HepG2 (cell line): ENCODE measurements at regions not wholly inside any gene's neighbourhood (a gene's known extent, or its start where the extent isn't known, plus 50 kb on each side); places are given as distances from the start of the nearest gene placed in this dataset.

ENCODE experiments used
- ATAC-seq: fragments of 200-7000 bp; cut with Tn5 transposase; 3 replicates; pipeline ENCODE4 v1.9.1; 2020; ENCODE audit warnings: mild to moderate bottlenecking, moderate library complexity
- BruUV-seq: library from RNA; stranded (reverse); fragments of 400-500 nt; replicated peaks from 2 replicates; lab custom pipeline; 2021; lab: Mats Ljungman, UMichigan
- CTCF ChIA-PET: fragments of 300-600 bp; formaldehyde crosslinking; extraction: SDS; loops from one replicate; lab custom pipeline; 2021; ENCODE audit warnings: low total read pairs, inconsistent platforms, low intra/inter-chr PET ratio; lab: Yijun Ruan, JAX
- POLR2A ChIA-PET: fragments of 350-600 bp; sonication (Branson Sonifier 250); formaldehyde crosslinking; loops from one replicate; lab custom pipeline; 2020; ENCODE audit warnings: antibody characterized with exemption, inconsistent platforms; lab: Yijun Ruan, JAX
- DNase-seq: peaks from one replicate; pipeline ENCODE4 v3.0.0-alpha.2; 2015; ENCODE audit warnings: low spot score
- FAIRE-seq: peaks from 3 replicates; lab custom pipeline; 2011; peaks lifted over from hg19 to GRCh38; lab: Jason Lieb, UNC
- H2AFZ ChIP-seq: one replicate; pipeline ENCODE4 v1.6.1; 2011; ENCODE audit warnings: low read length, inconsistent platforms
- H3K27ac ChIP-seq: fragments of 300-600 bp; 3 replicates; pipeline ENCODE4 v1.8.0; 2011; ENCODE audit warnings: mixed run types, mild to moderate bottlenecking, mixed read lengths, low read length, inconsistent platforms; ENCODE audit not compliant: insufficient read depth; ENCODE audit errors: extremely low read length
- H3K27me3 ChIP-seq, 2 experiments: fragments of 200-600 bp in 1 of 2; 2 replicates in 1 of 2; 3 replicates in 1 of 2; pipeline versions ENCODE4 v1.6.0 to v1.8.0; 2011; ENCODE audit warnings: low read length in 2 of 2, mild to moderate bottlenecking in 2 of 2, moderate library complexity in 2 of 2, inconsistent platforms in 1 of 2; ENCODE audit not compliant: insufficient read depth in 2 of 2, control insufficient read depth in 1 of 2
- H3K36me3 ChIP-seq, 2 experiments: fragments of 200-600 bp in 1 of 2; replicated peaks in 1 of 2; 2 replicates in 1 of 2; 3 replicates in 1 of 2; pipeline versions ENCODE4 v1.5.1 to v1.8.0; 2011; ENCODE audit warnings: low read length in 2 of 2, inconsistent platforms in 1 of 2; ENCODE audit not compliant: insufficient read depth in 2 of 2, control insufficient read depth in 1 of 2
- H3K4me1 ChIP-seq: 2 replicates; pipeline ENCODE4 v1.5.1; 2012; ENCODE audit warnings: low read length, inconsistent platforms; ENCODE audit not compliant: insufficient read depth
- H3K4me2 ChIP-seq: 2 replicates; pipeline ENCODE4 v1.6.0; 2011; ENCODE audit warnings: low read depth, low read length, inconsistent platforms
- H3K4me3 ChIP-seq, 3 experiments: fragments of 200-600 bp in 1 of 3; sonication (generic), shearing (Covaris generic) in 1 of 3; replicated peaks in 1 of 3; 2 replicates each; pipeline ENCODE4 v1.5.1; 2011 to 2016; ENCODE audit warnings: low read length in 3 of 3, inconsistent platforms in 2 of 3, low read depth in 2 of 3, mild to moderate bottlenecking in 2 of 3, control low read depth in 1 of 3, mixed read lengths in 1 of 3; ENCODE audit not compliant: insufficient read depth in 1 of 3
- H3K79me2 ChIP-seq: one replicate; pipeline ENCODE4 v1.6.1; 2011; ENCODE audit warnings: low read length, inconsistent platforms; ENCODE audit not compliant: insufficient read depth
- H3K9ac ChIP-seq: 2 replicates; pipeline ENCODE4 v1.6.0; 2011; ENCODE audit warnings: mild to moderate bottlenecking, low read depth, low read length, inconsistent platforms; ENCODE audit not compliant: insufficient read depth
- H3K9me3 ChIP-seq: 2 replicates; pipeline ENCODE4 v1.5.1; 2012; ENCODE audit warnings: mild to moderate bottlenecking, low read length
- H4K20me1 ChIP-seq: 2 replicates; pipeline ENCODE4 v1.6.0; 2011; ENCODE audit warnings: inconsistent platforms, mild to moderate bottlenecking, low read length, moderate library complexity; ENCODE audit not compliant: insufficient read depth
- CBX2 ChIP-seq, 2 experiments: fragments of 200-600 bp in 1 of 2; sonication (generic); formaldehyde crosslinking in 1 of 2; IDR thresholded peaks; 2 replicates each; pipeline versions ENCODE4 v1.7.0 to v1.8.1; 2018 to 2022; ENCODE audit warnings: low read depth in 2 of 2, low read length in 1 of 2, mild to moderate bottlenecking in 1 of 2, missing genetic modification reagents in 1 of 2
- DDIT3 ChIP-seq: sonication (generic); formaldehyde crosslinking; IDR thresholded peaks from 2 replicates; pipeline ENCODE4 v1.4.0; 2020; ENCODE audit warnings: mild to moderate bottlenecking, missing genetic modification reagents
- HNRNPH1 ChIP-seq: fragments of 200-400 bp; formaldehyde crosslinking; optimal IDR thresholded peaks from 2 replicates; pipeline ENCODE3; 2017; ENCODE audit warnings: mild to moderate bottlenecking, low read depth, low read length
- HNRNPK ChIP-seq: fragments of 200-400 bp; formaldehyde crosslinking; IDR thresholded peaks from 2 replicates; pipeline ENCODE4 v1.6.1; 2018; ENCODE audit warnings: low read length, low read depth, moderate library complexity, mild to moderate bottlenecking; ENCODE audit not compliant: poor library complexity, severe bottlenecking
- NFAT5 ChIP-seq: sonication (generic); formaldehyde crosslinking; IDR thresholded peaks from 2 replicates; pipeline ENCODE4 v1.4.0; 2020; ENCODE audit warnings: missing genetic modification reagents
- NFE2L2 ChIP-seq: fragments of 150-350 bp; IDR thresholded peaks from 2 replicates; pipeline ENCODE4 v1.6.1; 2014; ENCODE audit warnings: low read length
- REL ChIP-seq: sonication (generic); formaldehyde crosslinking; conservative IDR thresholded peaks from 2 replicates; pipeline ENCODE4 v1.8.0; 2022; ENCODE audit warnings: mild to moderate bottlenecking, missing genetic modification reagents, moderate library complexity
- SP4 ChIP-seq: sonication (generic); formaldehyde crosslinking; IDR thresholded peaks from 2 replicates; pipeline ENCODE4 v1.8.1; 2023; ENCODE audit warnings: mild to moderate bottlenecking, missing genetic modification reagents
- YEATS4 ChIP-seq: sonication (generic); formaldehyde crosslinking; IDR thresholded peaks from 2 replicates; pipeline ENCODE4 v1.4.0; 2020; ENCODE audit warnings: missing genetic modification reagents, borderline replicate concordance
- ZNF142 ChIP-seq: sonication (generic); formaldehyde crosslinking; IDR thresholded peaks from 2 replicates; pipeline ENCODE4 v1.4.0; 2020; ENCODE audit warnings: missing genetic modification reagents
- ZNF367 ChIP-seq: sonication (generic); formaldehyde crosslinking; IDR thresholded peaks from 2 replicates; pipeline ENCODE4 v1.4.0; 2020; ENCODE audit warnings: missing genetic modification reagents, borderline replicate concordance
- ZNF615 ChIP-seq: sonication (generic); formaldehyde crosslinking; IDR thresholded peaks from 2 replicates; pipeline ENCODE4 v1.5.0; 2020; ENCODE audit warnings: mild to moderate bottlenecking, missing genetic modification reagents, borderline replicate concordance
- WGBS: methylation state at CpG from one replicate; pipeline ENCODE4 v1.1.6; 2017; ENCODE audit warnings: low lambda C conversion rate; 5-methylcytosine and 5-hydroxymethylcytosine counted together
- in situ Hi-C: cut with HindIII; loops from 2 replicates; pipeline ENCODE4 v1.10.0; 2017; ENCODE audit warnings: low pct_unique_long_range_greater_than_20kb; ENCODE audit not compliant: extremely low pct_ligation_motif_present
- intact Hi-C: fragments of 100-400 bp; cut with micrococcal nuclease; formaldehyde crosslinking; loops from one replicate; pipeline ENCODE4 v1.10.0; 2022; ENCODE audit not compliant: unreplicated experiment

- no peak overlapping the region for H2AFZ ChIP-seq
- peaks cover 43% of the 10 kb centered on the region for H3K9me3 ChIP-seq
- H3K27ac ChIP-seq = no peak overlapping the region
- in situ Hi-C loops (no loop called here), intact Hi-C loops (no loop called here)
- no peak overlapping the region for H3K9ac ChIP-seq
- BruUV-seq = no TSS peak
- no peak for TF ChIP-seq YEATS4 (CRISPR knock-in tag)
- TF ChIP-seq REL (CRISPR knock-in tag) = no peak
- TF ChIP-seq SP4 (CRISPR knock-in tag) = no peak
- TF ChIP-seq CBX2 (IDR thresholded peaks at IDR 0.05; ENCODE audit: low read depth, low read length) = no peak
- no peak for TF ChIP-seq CBX2 (CRISPR knock-in tag; IDR thresholded peaks at IDR 0.05; ENCODE audit: low read depth)
- TF ChIP-seq NFE2L2 = no peak
- TF ChIP-seq DDIT3 = no peak
- TF ChIP-seq HNRNPK = no peak
- TF ChIP-seq ZNF615 = no peak
- TF ChIP-seq ZNF142 (CRISPR knock-in tag) = no peak
- no peak for TF ChIP-seq ZNF367 (CRISPR knock-in tag)
- TF ChIP-seq HNRNPH1 = no peak
- no peak for TF ChIP-seq NFAT5 (CRISPR knock-in tag)
- 55% methylated on average over 7 of the region's 7 CpGs for WGBS
- POLR2A ChIA-PET = no interaction called here
- no peak overlapping the region for H3K4me3 ChIP-seq
- H3K79me2 ChIP-seq = no peaks in the 10 kb centered on the region
- no peak overlapping the region for H3K4me2 ChIP-seq
- no peaks in the 10 kb centered on the region for H3K27me3 ChIP-seq
- DNase-seq = no peak
- no peaks in the 10 kb centered on the region for H3K36me3 ChIP-seq
- ATAC-seq = no peak
- H3K4me1 ChIP-seq = peaks cover 22% of the 10 kb centered on the region
- FAIRE-seq = no peak
- CTCF ChIA-PET = no interaction called here
- H4K20me1 ChIP-seq = no peaks in the 10 kb centered on the region
These were observed 443.8 kb downstream of the KIF16B start for GRCh38 chr20:16129411-16129810.
